Activated CD4-positive, alpha-beta T cell treated with anti-CD3 and anti-CD28 coated beads, Interleukin-2, amount 10 ng/mL, durations not matched to agents 24 days and 14 days (primary cell): ENCODE measurements at regions not wholly inside any gene's neighbourhood (a gene's known extent, or its start where the extent isn't known, plus 50 kb on each side); places are given as distances from the start of the nearest gene placed in this dataset.

ENCODE experiments used
- DNase-seq: peaks from one replicate; pipeline ENCODE4 v3.0.0; 2022
- H3K27ac Mint-ChIP-seq: one replicate; pipeline ENCODE4 v1.8.0; 2022; ENCODE audit warnings: mild to moderate bottlenecking, mixed read lengths
- H3K27me3 Mint-ChIP-seq: one replicate; pipeline ENCODE4 v1.8.0; 2022; ENCODE audit warnings: mixed read lengths
- H3K36me3 Mint-ChIP-seq: one replicate; pipeline ENCODE4 v1.8.0; 2022; ENCODE audit warnings: low read depth, mild to moderate bottlenecking, mixed read lengths
- H3K4me1 Mint-ChIP-seq: one replicate; pipeline ENCODE4 v1.8.0; 2021; ENCODE audit warnings: mixed read lengths
- H3K4me3 Mint-ChIP-seq: one replicate; pipeline ENCODE4 v1.8.0; 2022; ENCODE audit warnings: mild to moderate bottlenecking, moderate library complexity, mixed read lengths
- H3K9me3 Mint-ChIP-seq: one replicate; pipeline ENCODE4 v1.8.0; 2021; ENCODE audit warnings: mixed read lengths
- intact Hi-C: fragments of 100-400 bp; cut with micrococcal nuclease; formaldehyde crosslinking; loops from one replicate; pipeline ENCODE4 v1.15.1; 2023

- Mint-ChIP-seq H3K27ac (no peak overlapping the region), H3K27me3 (no peaks in the 10 kb centered on the region), H3K4me3 (no peak overlapping the region), H3K36me3 (no peaks in the 10 kb centered on the region), H3K9me3 (no peaks in the 10 kb centered on the region), H3K4me1 (peaks cover 10% of the 10 kb centered on the region)
- intact Hi-C loops, result no loop called here
- DNase-seq, result no peak
These were observed 197.2 kb downstream of the ZFP36L2 start for GRCh38 chr2:43029186-43029585.

GRCh38 chr2:43028188-43028587, 198.2 kb downstream of the ZFP36L2 start:
- H3K27ac Mint-ChIP-seq, result no peak overlapping the region
- no peak overlapping the region for H3K4me3 Mint-ChIP-seq
- peaks cover 10% of the 10 kb centered on the region for H3K4me1 Mint-ChIP-seq
- H3K27me3 Mint-ChIP-seq, result no peaks in the 10 kb centered on the region
- intact Hi-C loops, result no loop called here
- no peaks in the 10 kb centered on the region for H3K36me3 Mint-ChIP-seq
- no peaks in the 10 kb centered on the region for H3K9me3 Mint-ChIP-seq
- DNase-seq, result no peak

DNA sequence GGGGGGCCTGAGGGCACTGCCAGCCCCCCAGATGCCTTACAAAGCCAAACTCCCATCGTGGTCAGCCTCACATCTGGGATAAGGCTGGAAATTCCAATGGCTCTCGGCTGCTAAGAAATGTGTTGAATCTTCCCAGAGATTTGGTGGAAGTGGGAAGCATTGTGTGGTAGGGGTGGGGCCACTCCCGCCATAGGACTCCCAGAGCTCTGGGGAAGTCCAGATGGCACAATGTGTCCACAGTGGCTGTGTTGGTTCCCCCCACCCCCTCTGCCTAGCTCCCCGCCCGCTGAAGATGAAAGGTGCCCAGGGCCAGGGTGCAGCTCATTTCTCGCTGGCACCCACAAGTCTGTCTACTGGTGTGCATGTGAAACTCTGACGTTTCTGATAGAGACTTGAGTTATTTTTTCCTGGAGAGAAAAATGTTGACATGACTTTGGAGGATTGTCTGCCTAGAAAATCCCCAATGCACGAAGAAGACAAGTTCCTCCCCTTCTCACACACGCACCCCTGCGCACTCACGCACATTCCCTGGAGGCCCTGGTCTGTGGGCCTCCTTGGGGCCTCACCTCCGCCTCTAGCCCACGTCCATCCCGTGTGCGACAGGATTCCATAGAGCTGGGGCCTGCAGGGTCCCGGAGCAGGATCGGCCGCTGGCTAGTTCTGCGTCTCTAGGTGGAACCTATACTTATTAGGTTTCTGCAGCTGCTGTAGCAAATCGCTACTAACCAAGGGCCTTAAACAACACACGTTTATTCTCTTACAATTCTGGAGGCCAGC, 199.1 kb downstream of the ZFP36L2 start:
- H3K9me3 Mint-ChIP-seq, result no peaks in the 10 kb centered on the region
- peaks cover 8% of the 10 kb centered on the region for H3K4me1 Mint-ChIP-seq
- no peak for DNase-seq
- intact Hi-C loops, result no loop called here
- no peak overlapping the region for H3K4me3 Mint-ChIP-seq
- no peaks in the 10 kb centered on the region for H3K27me3 Mint-ChIP-seq
- no peak overlapping the region for H3K27ac Mint-ChIP-seq
- no peaks in the 10 kb centered on the region for H3K36me3 Mint-ChIP-seq

GRCh38 chr2:43026426-43027096, 199.8 kb downstream of the ZFP36L2 start:
- Mint-ChIP-seq H3K27me3 (no peaks in the 10 kb centered on the region), H3K4me1 (peaks cover 7% of the 10 kb centered on the region), H3K9me3 (no peaks in the 10 kb centered on the region), H3K27ac (no peak overlapping the region), H3K36me3 (peaks cover 2% of the 10 kb centered on the region), H3K4me3 (no peak overlapping the region)
- no peak for DNase-seq
- intact Hi-C loops, result no loop called here

DNA sequence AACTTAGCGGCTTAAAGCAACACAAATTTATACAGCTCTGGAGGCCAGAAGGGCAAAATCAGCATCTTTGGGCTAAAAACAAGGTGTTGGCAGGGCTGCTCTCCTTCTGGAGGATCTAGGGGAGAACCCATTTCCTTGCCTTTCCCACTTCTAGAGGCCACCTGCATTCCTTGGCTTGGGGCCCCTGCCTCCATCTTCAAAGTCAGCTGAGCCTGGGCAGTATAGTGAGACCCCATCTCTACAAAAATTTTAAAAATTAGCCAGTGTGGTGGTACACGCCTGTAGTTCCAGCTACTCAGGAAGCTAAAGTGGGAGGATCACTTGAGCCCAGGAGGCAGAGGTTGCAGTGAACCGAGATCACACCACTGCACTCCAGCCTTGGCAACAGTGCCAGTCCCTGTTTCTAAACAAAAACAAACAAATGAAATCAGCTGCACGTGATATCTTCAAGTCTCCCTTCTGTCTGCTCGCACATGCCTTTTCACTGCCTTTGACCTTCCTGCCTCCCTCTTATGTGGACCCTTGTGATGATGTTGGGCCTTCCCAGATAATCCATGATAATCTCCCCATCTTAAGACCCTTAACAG, 200.6 kb downstream of the ZFP36L2 start:
- no peaks in the 10 kb centered on the region for H3K27me3 Mint-ChIP-seq
- H3K36me3 Mint-ChIP-seq, result peaks cover 2% of the 10 kb centered on the region
- intact Hi-C loops, result no loop called here
- no peak overlapping the region for H3K27ac Mint-ChIP-seq
- H3K9me3 Mint-ChIP-seq, result no peaks in the 10 kb centered on the region
- peaks cover 7% of the 10 kb centered on the region for H3K4me1 Mint-ChIP-seq
- no peak for DNase-seq
- no peak overlapping the region for H3K4me3 Mint-ChIP-seq

DNA sequence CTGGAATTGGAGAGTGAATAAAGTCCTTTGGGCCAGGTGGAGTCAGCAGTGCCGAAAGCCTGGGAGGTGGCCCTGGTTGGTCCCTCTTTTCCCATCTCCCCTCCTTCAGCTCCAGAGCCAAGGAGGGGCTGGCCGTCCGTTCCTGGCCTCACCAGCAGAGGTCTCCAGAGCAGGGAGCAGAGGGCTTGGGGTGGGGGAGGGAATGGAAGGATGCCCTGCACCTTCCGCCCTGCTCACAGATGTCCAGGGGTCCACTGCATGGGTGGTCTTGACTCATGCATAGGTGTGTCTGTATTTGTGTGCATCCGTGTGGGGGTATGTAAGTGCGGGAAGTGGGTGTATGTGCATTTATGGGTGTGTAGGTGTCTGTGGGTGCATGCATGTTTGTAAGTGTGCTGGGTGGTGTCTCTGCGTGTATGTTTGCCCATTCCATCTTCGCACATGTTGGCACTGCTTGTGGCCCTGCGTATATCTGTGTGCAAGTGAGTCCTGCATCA, 201.8 kb downstream of the ZFP36L2 start:
- H3K4me1 Mint-ChIP-seq, result peaks cover 7% of the 10 kb centered on the region
- H3K27me3 Mint-ChIP-seq, result no peaks in the 10 kb centered on the region
- no peaks in the 10 kb centered on the region for H3K9me3 Mint-ChIP-seq
- DNase-seq, result peak; percentile 72
- peaks cover 2% of the 10 kb centered on the region for H3K36me3 Mint-ChIP-seq
- intact Hi-C loops, result loop anchor here (1.0 kb wide), 1 partner anchor 205 kb away; no protein-coding TSS in a partner anchor
- H3K4me3 Mint-ChIP-seq, result no peak overlapping the region
- H3K27ac Mint-ChIP-seq, result no peak overlapping the region

DNA sequence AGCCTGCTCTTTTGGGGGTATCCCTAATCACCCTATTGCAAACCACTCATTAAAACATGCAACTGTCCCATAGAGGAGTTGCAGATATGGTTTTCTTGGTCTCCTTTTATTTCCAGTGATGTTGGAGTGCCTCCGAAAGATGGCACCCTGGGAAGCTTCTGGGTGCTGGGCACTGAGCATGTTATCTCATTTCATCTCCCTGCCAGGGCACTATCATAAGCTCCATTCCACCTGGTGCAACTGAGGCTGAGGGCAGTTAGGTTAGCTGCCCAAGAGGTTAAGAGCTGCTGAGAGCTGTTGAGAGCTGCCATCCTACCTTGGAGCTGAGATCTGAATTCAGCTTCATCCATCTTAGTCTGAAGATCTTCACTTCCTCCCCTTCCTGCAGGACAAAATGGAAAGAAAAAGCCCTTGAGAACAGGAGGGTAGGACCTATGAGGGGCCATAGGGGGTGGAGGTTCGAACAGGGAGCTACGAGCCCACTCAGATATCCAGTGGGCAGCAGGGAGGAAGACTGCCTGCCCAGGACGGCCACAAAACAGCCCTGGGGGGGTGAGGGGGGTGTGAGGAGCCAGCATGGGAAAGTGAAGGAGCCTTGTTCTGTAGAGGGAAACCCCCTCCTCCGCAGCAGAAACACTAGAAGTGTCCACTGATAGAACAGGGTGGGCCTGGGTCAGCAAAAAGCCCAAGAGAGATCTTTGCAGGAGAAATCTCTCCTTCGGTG, 202.5 kb downstream of the ZFP36L2 start:
- H3K36me3 Mint-ChIP-seq, result peaks cover 2% of the 10 kb centered on the region
- H3K27ac Mint-ChIP-seq, result no peak overlapping the region
- intact Hi-C loops, result loop anchor here (1.0 kb wide), 1 partner anchor 205 kb away; no protein-coding TSS in a partner anchor
- H3K4me3 Mint-ChIP-seq, result no peak overlapping the region
- no peaks in the 10 kb centered on the region for H3K27me3 Mint-ChIP-seq
- H3K4me1 Mint-ChIP-seq, result peaks cover 7% of the 10 kb centered on the region
- DNase-seq, result no peak
- H3K9me3 Mint-ChIP-seq, result no peaks in the 10 kb centered on the region

- no peaks in the 10 kb centered on the region for H3K27me3 Mint-ChIP-seq
- intact Hi-C loops, result no loop called here
- peaks cover 7% of the 10 kb centered on the region for H3K4me1 Mint-ChIP-seq
- peaks cover 2% of the 10 kb centered on the region for H3K36me3 Mint-ChIP-seq
- H3K9me3 Mint-ChIP-seq, result no peaks in the 10 kb centered on the region
- DNase-seq, result no peak
- no peak overlapping the region for H3K4me3 Mint-ChIP-seq
- H3K27ac Mint-ChIP-seq, result no peak overlapping the region
These were observed 203.5 kb downstream of the ZFP36L2 start for GRCh38 chr2:43022896-43023295.

GRCh38 chr2:43021791-43022509, 204.5 kb downstream of the ZFP36L2 start:
- Mint-ChIP-seq H3K4me1 (peaks cover 7% of the 10 kb centered on the region), H3K27me3 (no peaks in the 10 kb centered on the region), H3K4me3 (no peak overlapping the region), H3K36me3 (peaks cover 2% of the 10 kb centered on the region), H3K9me3 (no peaks in the 10 kb centered on the region), H3K27ac (no peak overlapping the region)
- intact Hi-C loops, result no loop called here
- DNase-seq, result no peak

DNA sequence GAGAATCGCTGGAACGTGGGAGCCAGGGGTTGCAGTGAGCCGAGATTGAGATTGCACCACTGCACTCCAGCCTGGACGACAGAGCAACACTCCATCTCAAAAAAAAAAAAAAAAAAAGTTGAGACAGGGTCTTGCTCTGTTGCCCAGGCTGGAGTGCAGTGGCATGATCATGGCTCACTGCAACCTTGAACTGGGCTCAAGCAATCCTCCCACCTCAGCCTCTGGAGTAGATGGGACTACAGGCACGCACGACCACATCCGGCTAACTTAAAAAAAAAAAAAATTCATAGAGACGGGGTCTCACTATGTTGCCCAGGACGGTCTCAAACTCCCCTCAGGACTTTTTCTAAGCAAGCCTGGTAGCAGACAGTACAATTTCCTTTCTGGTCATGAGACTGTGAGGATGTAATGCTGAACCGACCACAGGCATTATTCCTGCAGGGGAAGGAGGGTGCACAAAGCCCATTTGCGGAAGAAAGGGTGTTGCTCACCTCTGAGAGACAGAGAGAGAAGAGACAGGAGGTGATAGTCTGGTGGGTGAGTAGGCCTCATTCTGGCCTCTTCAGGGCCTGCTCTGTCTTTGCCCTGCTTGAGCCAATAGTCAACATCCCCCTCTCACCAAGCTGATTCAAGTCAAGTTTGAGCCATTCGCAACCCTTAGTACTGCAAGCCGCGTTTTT, 205.3 kb downstream of the ZFP36L2 start:
- no peak overlapping the region for H3K4me3 Mint-ChIP-seq
- DNase-seq, result no peak
- no peaks in the 10 kb centered on the region for H3K27me3 Mint-ChIP-seq
- no peaks in the 10 kb centered on the region for H3K9me3 Mint-ChIP-seq
- peaks cover 7% of the 10 kb centered on the region for H3K4me1 Mint-ChIP-seq
- no peak overlapping the region for H3K27ac Mint-ChIP-seq
- intact Hi-C loops, result no loop called here
- H3K36me3 Mint-ChIP-seq, result peaks cover 2% of the 10 kb centered on the region

DNA sequence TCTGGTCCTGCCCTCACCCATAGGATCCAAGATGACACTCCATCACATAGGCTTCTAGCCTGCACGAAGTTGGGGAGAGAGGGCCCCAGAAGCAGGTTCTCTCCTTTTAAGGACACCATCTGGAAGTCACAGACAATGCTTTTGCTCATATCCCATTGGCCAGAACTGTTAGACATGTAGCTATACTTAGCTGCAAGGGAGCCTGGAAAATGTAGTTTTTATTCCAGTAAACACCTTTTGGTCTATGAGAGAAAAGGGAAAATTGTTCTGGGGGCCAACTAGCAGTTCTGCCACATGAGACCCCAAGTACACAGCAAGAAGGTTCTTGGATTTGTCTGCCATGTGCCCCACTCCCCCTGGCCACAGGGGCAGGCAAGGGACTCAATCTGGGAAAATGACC, 206.1 kb downstream of the ZFP36L2 start:
- peaks cover 2% of the 10 kb centered on the region for H3K27me3 Mint-ChIP-seq

DNA sequence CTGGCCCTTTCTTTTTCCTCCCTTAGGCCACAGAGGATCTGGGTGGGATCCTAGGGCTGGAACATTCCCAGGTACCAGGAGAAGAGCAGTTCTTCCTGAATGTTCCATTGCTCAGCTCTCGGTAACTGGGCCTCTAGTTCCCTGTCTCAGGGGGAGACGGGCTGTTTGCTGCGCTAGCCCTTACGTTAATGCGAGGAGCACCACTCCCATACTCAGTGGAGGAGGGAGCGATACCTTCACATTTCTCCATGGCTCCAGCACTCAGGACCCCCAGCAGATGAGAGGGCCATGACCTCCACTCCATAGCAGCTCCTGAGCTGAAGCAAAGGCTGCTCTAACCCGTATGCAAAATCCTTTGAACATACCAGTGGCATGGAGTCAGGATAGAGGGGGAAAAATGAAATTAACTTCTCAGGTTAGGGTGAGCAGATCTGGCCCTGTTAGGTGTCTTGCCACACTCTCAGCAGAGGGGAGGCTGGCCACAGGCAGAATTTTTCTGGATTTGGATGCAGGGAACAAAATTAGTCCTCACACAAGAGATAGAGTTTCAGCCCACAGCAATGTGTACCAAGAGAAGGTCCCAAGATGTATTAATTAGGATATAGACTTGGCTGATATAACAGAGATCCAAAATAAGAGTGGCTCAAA, 206.7 kb downstream of the ZFP36L2 start:
- Mint-ChIP-seq H3K27me3 (peaks cover 2% of the 10 kb centered on the region), H3K4me1 (peaks cover 1% of the 10 kb centered on the region), H3K27ac (no peak overlapping the region), H3K36me3 (peaks cover 2% of the 10 kb centered on the region), H3K9me3 (no peaks in the 10 kb centered on the region), H3K4me3 (no peak overlapping the region)
- no peak for DNase-seq
- intact Hi-C loops, result no loop called here

More for the DNA sequence above, 206.1 kb downstream of the ZFP36L2 start:
- Mint-ChIP-seq H3K36me3 (peaks cover 2% of the 10 kb centered on the region), H3K27ac (no peak overlapping the region), H3K4me3 (no peak overlapping the region), H3K9me3 (no peaks in the 10 kb centered on the region), H3K4me1 (peaks cover 7% of the 10 kb centered on the region)
- DNase-seq, result no peak
- intact Hi-C loops, result no loop called here
